DND-41 (cell line): ENCODE measurements at regions not wholly inside any gene's neighbourhood (a gene's known extent, or its start where the extent isn't known, plus 50 kb on each side); places are given as distances from the start of the nearest gene placed in this dataset.

Experiments
- ATAC-seq: fragments of 200-7000 bp; cut with Tn5 transposase; 3 replicates; pipeline ENCODE4 v1.9.1; 2021; ENCODE audit warnings: low read depth; ENCODE audit not compliant: insufficient read depth
- DNase-seq: peaks from one replicate; pipeline ENCODE4 v3.0.0-alpha.2; 2020
- H2AFZ ChIP-seq: 2 replicates; pipeline ENCODE4 v1.6.0; 2012; ENCODE audit warnings: low read depth, low read length
- H3K27ac ChIP-seq: 2 replicates; pipeline ENCODE4 v1.5.1; 2012; ENCODE audit warnings: low read length, inconsistent platforms
- H3K27me3 ChIP-seq: fragments of 200-600 bp; sonication (generic); 2 replicates; pipeline ENCODE4 v1.6.0; 2012; ENCODE audit warnings: low read length, mild to moderate bottlenecking, inconsistent platforms; ENCODE audit not compliant: insufficient read depth, poor library complexity
- H3K36me3 ChIP-seq: 2 replicates; pipeline ENCODE4 v1.5.1; 2012; ENCODE audit warnings: low read length, inconsistent platforms; ENCODE audit not compliant: insufficient read depth
- H3K4me1 ChIP-seq: 2 replicates; pipeline ENCODE4 v1.5.1; 2012; ENCODE audit warnings: mild to moderate bottlenecking, low read length; ENCODE audit not compliant: insufficient read depth
- H3K4me2 ChIP-seq: 2 replicates; pipeline ENCODE4 v1.6.0; 2012; ENCODE audit warnings: mild to moderate bottlenecking, moderate library complexity, low read length, inconsistent platforms; ENCODE audit not compliant: insufficient read depth
- H3K4me3 ChIP-seq, 2 experiments: fragments of 200-600 bp in 1 of 2; shearing (Covaris generic) in 1 of 2; 2 replicates each; pipeline ENCODE4 v1.5.1; 2012 to 2016; ENCODE audit warnings: inconsistent platforms in 2 of 2, low read length in 2 of 2, mild to moderate bottlenecking in 2 of 2, low read depth in 1 of 2, moderate library complexity in 1 of 2
- H3K79me2 ChIP-seq: 2 replicates; pipeline ENCODE4 v1.6.0; 2012; ENCODE audit warnings: low read length, inconsistent platforms; ENCODE audit not compliant: insufficient read depth
- H3K9ac ChIP-seq: 2 replicates; pipeline ENCODE4 v1.6.0; 2012; ENCODE audit warnings: low read depth, mild to moderate bottlenecking, inconsistent platforms, low read length, moderate library complexity
- H3K9me3 ChIP-seq: 2 replicates; pipeline ENCODE4 v1.5.1; 2012; ENCODE audit warnings: low read length, moderate library complexity, mild to moderate bottlenecking, inconsistent platforms; ENCODE audit not compliant: insufficient read depth, severe bottlenecking
- H4K20me1 ChIP-seq: 2 replicates; pipeline ENCODE4 v1.6.0; 2012; ENCODE audit warnings: low read length; ENCODE audit not compliant: insufficient read depth
- EZH2 ChIP-seq: IDR thresholded peaks from 3 replicates; pipeline ENCODE4 v1.6.1; 2012; ENCODE audit warnings: borderline replicate concordance, low read depth, mild to moderate bottlenecking, moderate library complexity, low read length, inconsistent platforms; ENCODE audit not compliant: severe bottlenecking
- TF ChIP-seq, protein P1 (sequence below): IDR thresholded peaks from 2 replicates; pipeline ENCODE4 v1.5.1; 2012; ENCODE audit warnings: borderline replicate concordance, low read length, moderate library complexity, mild to moderate bottlenecking; ENCODE audit not compliant: poor library complexity, severe bottlenecking; ENCODE audit errors: extremely low read depth

DNA sequence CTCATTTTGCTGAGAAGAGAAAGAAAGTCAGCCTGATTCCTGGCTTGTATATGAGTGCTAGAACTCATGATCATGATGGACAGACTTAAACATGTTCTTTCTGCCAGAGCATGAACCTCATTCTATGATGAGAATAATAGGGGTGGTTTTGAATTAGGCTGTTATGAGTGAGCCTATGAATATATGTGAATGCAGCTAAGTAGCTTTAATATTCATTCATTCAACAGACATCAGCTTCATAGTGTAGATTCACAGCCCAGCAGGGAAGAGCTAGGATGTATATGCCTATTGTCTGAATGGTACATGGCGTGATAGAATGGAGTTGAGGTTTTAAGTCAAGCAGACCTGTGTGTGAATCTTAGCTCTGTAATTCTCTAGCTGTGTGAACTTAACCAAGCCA, 573.2 kb downstream of the DHX35 start:
- ATAC-seq, result no peak
- H3K9me3 ChIP-seq, result no peaks in the 10 kb centered on the region
- no peak for TF ChIP-seq EZH2

DNA sequence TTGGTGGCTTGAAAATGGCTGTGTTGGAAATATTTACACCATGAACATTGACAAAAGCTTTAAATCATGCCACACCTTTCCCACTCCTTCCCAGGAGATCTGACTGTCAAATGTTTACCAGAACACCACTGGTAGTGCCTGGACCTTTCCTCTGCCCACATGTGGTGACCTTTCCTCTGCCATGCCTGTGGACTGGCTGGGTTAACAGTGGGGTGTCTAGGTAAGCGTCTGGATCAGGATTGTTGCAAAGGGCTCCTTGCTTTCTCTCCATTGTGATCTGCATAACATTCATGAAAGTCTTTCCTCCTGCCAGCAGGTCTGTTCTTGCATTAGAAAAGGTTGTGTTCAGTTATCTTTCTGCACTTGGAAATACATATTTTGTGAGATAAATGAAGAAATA, 572.7 kb downstream of the DHX35 start:
- H3K79me2 ChIP-seq, result no peaks in the 10 kb centered on the region
- H3K27me3 ChIP-seq, result no peaks in the 10 kb centered on the region
- no peaks in the 10 kb centered on the region for H3K4me1 ChIP-seq
- DNase-seq (no peak), ATAC-seq (no peak)
- H2AFZ ChIP-seq, result no peak overlapping the region
- TF ChIP-seq, protein P1, sequence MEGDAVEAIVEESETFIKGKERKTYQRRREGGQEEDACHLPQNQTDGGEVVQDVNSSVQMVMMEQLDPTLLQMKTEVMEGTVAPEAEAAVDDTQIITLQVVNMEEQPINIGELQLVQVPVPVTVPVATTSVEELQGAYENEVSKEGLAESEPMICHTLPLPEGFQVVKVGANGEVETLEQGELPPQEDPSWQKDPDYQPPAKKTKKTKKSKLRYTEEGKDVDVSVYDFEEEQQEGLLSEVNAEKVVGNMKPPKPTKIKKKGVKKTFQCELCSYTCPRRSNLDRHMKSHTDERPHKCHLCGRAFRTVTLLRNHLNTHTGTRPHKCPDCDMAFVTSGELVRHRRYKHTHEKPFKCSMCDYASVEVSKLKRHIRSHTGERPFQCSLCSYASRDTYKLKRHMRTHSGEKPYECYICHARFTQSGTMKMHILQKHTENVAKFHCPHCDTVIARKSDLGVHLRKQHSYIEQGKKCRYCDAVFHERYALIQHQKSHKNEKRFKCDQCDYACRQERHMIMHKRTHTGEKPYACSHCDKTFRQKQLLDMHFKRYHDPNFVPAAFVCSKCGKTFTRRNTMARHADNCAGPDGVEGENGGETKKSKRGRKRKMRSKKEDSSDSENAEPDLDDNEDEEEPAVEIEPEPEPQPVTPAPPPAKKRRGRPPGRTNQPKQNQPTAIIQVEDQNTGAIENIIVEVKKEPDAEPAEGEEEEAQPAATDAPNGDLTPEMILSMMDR, result no peak
- TF ChIP-seq EZH2, result no peak
- H3K36me3 ChIP-seq, result no peaks in the 10 kb centered on the region
- H3K4me3 ChIP-seq, result no peak overlapping the region
- H3K9ac ChIP-seq, result no peak overlapping the region
- H3K9me3 ChIP-seq, result no peaks in the 10 kb centered on the region
- no peak overlapping the region for H3K27ac ChIP-seq
- no peak overlapping the region for H3K4me2 ChIP-seq
- H4K20me1 ChIP-seq, result no peaks in the 10 kb centered on the region

More for the DNA sequence above, 573.2 kb downstream of the DHX35 start:
- Histone ChIP-seq H3K79me2 (no peaks in the 10 kb centered on the region), H3K9ac (no peak overlapping the region), H3K4me1 (no peaks in the 10 kb centered on the region), H3K27ac (no peak overlapping the region), H3K27me3 (no peaks in the 10 kb centered on the region), H3K4me3 (no peak overlapping the region), H4K20me1 (no peaks in the 10 kb centered on the region), H3K4me2 (no peak overlapping the region), H3K36me3 (no peaks in the 10 kb centered on the region), H2AFZ (no peak overlapping the region)
- DNase-seq, result no peak

DNA sequence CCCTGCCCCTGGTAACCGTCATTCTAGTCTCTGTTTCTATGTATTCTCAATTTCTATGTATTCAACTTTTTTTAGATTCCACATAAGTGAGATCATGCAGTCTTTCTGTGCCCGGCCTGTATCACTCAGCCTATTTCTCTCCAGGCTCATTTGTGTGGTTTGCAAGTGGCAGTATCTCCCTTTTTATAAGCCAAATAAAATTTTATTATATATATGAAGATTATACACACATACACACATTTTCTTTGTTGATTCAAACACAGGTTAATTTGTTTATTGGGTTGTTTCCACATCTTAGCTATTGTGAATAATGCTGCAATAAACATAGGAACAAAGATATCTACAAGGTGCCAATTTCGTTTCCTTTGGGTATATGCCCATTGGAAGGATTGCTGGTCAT, 571.7 kb downstream of the DHX35 start:
- H3K9ac ChIP-seq, result no peak overlapping the region
- no peaks in the 10 kb centered on the region for H3K4me1 ChIP-seq
- no peaks in the 10 kb centered on the region for H3K27me3 ChIP-seq
- H4K20me1 ChIP-seq, result no peaks in the 10 kb centered on the region
- H3K79me2 ChIP-seq, result no peaks in the 10 kb centered on the region
- no peak overlapping the region for H2AFZ ChIP-seq
- no peaks in the 10 kb centered on the region for H3K9me3 ChIP-seq
- H3K4me3 ChIP-seq, result no peak overlapping the region
- no peak for TF ChIP-seq EZH2
- TF ChIP-seq, protein P1, result no peak
- ATAC-seq, result no peak
- H3K4me2 ChIP-seq, result no peak overlapping the region
- no peak for DNase-seq
- no peak overlapping the region for H3K27ac ChIP-seq
- H3K36me3 ChIP-seq, result no peaks in the 10 kb centered on the region

DNA sequence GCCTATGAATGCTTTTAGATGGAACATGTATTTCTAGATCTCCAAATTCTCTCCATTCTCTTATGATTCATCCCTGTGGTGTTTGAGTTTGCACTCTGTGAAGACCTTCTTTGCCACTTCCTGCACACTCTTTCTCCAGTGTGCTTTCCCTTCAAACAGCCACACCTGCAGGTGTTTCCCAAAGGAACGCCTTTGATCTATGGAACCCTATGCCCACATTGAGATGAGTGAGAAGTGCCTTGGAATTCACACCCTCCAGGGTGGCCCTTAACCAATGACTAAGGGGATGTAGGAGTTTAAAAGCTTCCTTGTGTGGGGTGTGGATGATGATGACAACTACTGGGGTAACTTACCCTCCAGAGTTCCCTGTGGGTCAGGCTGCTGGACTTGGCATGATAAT, 570.1 kb downstream of the DHX35 start:
- Histone ChIP-seq H3K27me3 (no peaks in the 10 kb centered on the region), H3K36me3 (no peaks in the 10 kb centered on the region), H3K4me2 (no peak overlapping the region), H3K27ac (no peak overlapping the region), H3K9me3 (no peaks in the 10 kb centered on the region), H4K20me1 (no peaks in the 10 kb centered on the region), H3K4me1 (no peaks in the 10 kb centered on the region), H3K4me3 (no peak overlapping the region), H3K9ac (no peak overlapping the region), H3K79me2 (no peaks in the 10 kb centered on the region), H2AFZ (no peak overlapping the region)
- DNase-seq (no peak), ATAC-seq (peak; percentile 37; the same call in 2 of the 3 replicates)
- TF ChIP-seq, protein P1, result no peak
- TF ChIP-seq EZH2, result no peak
